MM.1S (cell line): ENCODE measurements at regions not wholly inside any gene's neighbourhood (a gene's known extent, or its start where the extent isn't known, plus 50 kb on each side); places are given as distances from the start of the nearest gene placed in this dataset.
"Not testable (repeated sequence)": the region's sequence is repeated elsewhere in the genome, so short reads cannot be mapped to it uniquely, and the experiment has no call there.

Experiments
- DNase-seq: peaks from one replicate; pipeline ENCODE4 v3.0.0-alpha.2; 2015
- H2AFZ ChIP-seq: fragments of 300-600 bp; sonication (generic); 2 replicates; pipeline ENCODE4 v1.6.0; 2016; ENCODE audit warnings: antibody characterized with exemption, low read length
- H3F3A ChIP-seq: fragments of 300-600 bp; sonication (generic); 2 replicates; pipeline ENCODE4 v1.6.1; 2016; ENCODE audit warnings: mild to moderate bottlenecking, antibody characterized with exemption, low read length, moderate library complexity, mixed read lengths; ENCODE audit not compliant: insufficient read depth
- H3K27ac ChIP-seq: fragments of 300-600 bp; sonication (generic); 2 replicates; pipeline ENCODE4 v1.5.1; 2016; ENCODE audit warnings: mild to moderate bottlenecking, low read length
- H3K27me3 ChIP-seq: fragments of 300-600 bp; sonication (generic); replicated peaks from 2 replicates; pipeline ENCODE4 v1.6.0; 2016; ENCODE audit warnings: low read length; ENCODE audit not compliant: insufficient read depth
- H3K36me3 ChIP-seq: fragments of 300-600 bp; sonication (generic); replicated peaks from 2 replicates; pipeline ENCODE4 v1.6.1; 2016; ENCODE audit warnings: mild to moderate bottlenecking, low read length, mixed read lengths; ENCODE audit not compliant: insufficient read depth
- H3K4me1 ChIP-seq: fragments of 300-600 bp; sonication (generic); 2 replicates; pipeline ENCODE4 v1.6.1; 2016; ENCODE audit warnings: low read length, mixed read lengths
- H3K4me2 ChIP-seq: fragments of 300-600 bp; sonication (generic); 2 replicates; pipeline ENCODE4 v1.6.0; 2016; ENCODE audit warnings: low read depth, low read length
- H3K4me3 ChIP-seq: fragments of 300-600 bp; sonication (generic); 2 replicates; pipeline ENCODE4 v1.5.1; 2016; ENCODE audit warnings: low read length, mixed read lengths
- H3K79me2 ChIP-seq: fragments of 300-600 bp; sonication (generic); 2 replicates; pipeline ENCODE4 v1.6.1; 2016; ENCODE audit warnings: mixed run types, low read length, mixed read lengths
- H3K9ac ChIP-seq: fragments of 300-600 bp; sonication (generic); 2 replicates; pipeline ENCODE4 v1.6.1; 2016; ENCODE audit warnings: low read length, mixed read lengths
- H3K9me2 ChIP-seq: fragments of 300-600 bp; sonication (generic); replicated peaks from 2 replicates; pipeline ENCODE4 v1.6.1; 2016; ENCODE audit warnings: mild to moderate bottlenecking, low read length, mixed read lengths; ENCODE audit not compliant: insufficient read depth
- H3K9me3 ChIP-seq: fragments of 300-600 bp; sonication (generic); replicated peaks from 2 replicates; pipeline ENCODE4 v1.6.1; 2016; ENCODE audit warnings: mild to moderate bottlenecking, low read length, mixed read lengths; ENCODE audit not compliant: insufficient read depth
- H4K20me1 ChIP-seq: fragments of 300-600 bp; sonication (generic); 2 replicates; pipeline ENCODE4 v1.6.1; 2016; ENCODE audit warnings: mild to moderate bottlenecking, low read length, moderate library complexity, mixed read lengths; ENCODE audit not compliant: insufficient read depth
- CTCF ChIP-seq: fragments of 300-600 bp; sonication (generic); IDR thresholded peaks from 2 replicates; pipeline ENCODE4 v1.5.1; 2016; ENCODE audit warnings: antibody characterized with exemption, low read length, mixed read lengths
- EZH2 ChIP-seq: fragments of 300-600 bp; sonication (generic); optimal IDR thresholded peaks from 2 replicates; pipeline ENCODE3; 2017; ENCODE audit warnings: low read depth, mild to moderate bottlenecking, antibody characterized with exemption, low read length, mixed read lengths
- EZH2phosphoT487 ChIP-seq: fragments of 300-600 bp; sonication (generic); IDR thresholded peaks from 2 replicates; pipeline ENCODE4 v1.6.1; 2018; ENCODE audit warnings: antibody characterized with exemption, low read length

GRCh38 chr14:65174783-65175182, 72.5 kb upstream of the MAX start:
- Histone ChIP-seq H4K20me1 (no peaks in the 10 kb centered on the region), H3F3A (no peaks in the 10 kb centered on the region), H3K9me3 (no peaks in the 10 kb centered on the region), H3K27ac (no peak overlapping the region), H3K36me3 (no peaks in the 10 kb centered on the region), H3K9ac (no peak overlapping the region), H3K4me2 (no peak overlapping the region), H3K79me2 (no peaks in the 10 kb centered on the region), H3K27me3 (no peaks in the 10 kb centered on the region), H2AFZ (no peak overlapping the region), H3K4me1 (no peaks in the 10 kb centered on the region), H3K9me2 (no peaks in the 10 kb centered on the region), H3K4me3 (no peak overlapping the region)
- no peak for DNase-seq
- no peak for TF ChIP-seq EZH2phosphoT487
- TF ChIP-seq CTCF, result no peak
- TF ChIP-seq EZH2, result no peak

- TF ChIP-seq EZH2phosphoT487 (no peak), CTCF (no peak), EZH2 (no peak)
- Histone ChIP-seq H3K4me1 (no peaks in the 10 kb centered on the region), H2AFZ (no peak overlapping the region), H3K79me2 (no peaks in the 10 kb centered on the region), H3F3A (no peaks in the 10 kb centered on the region), H3K27ac (no peak overlapping the region), H3K9me3 (no peaks in the 10 kb centered on the region), H3K4me3 (no peak overlapping the region), H3K9ac (no peak overlapping the region), H3K9me2 (no peaks in the 10 kb centered on the region), H4K20me1 (no peaks in the 10 kb centered on the region), H3K27me3 (no peaks in the 10 kb centered on the region), H3K36me3 (no peaks in the 10 kb centered on the region), H3K4me2 (no peak overlapping the region)
- no peak for DNase-seq
These were observed 75.2 kb upstream of the MAX start for GRCh38 chr14:65177551-65177950.

GRCh38 chr14:65179231-65179630, 76.9 kb upstream of the MAX start:
- H3K9ac ChIP-seq, DNase-seq, H3K9me3 ChIP-seq, H3F3A ChIP-seq, H3K36me3 ChIP-seq, H3K79me2 ChIP-seq, H3K27me3 ChIP-seq, H2AFZ ChIP-seq, H3K9me2 ChIP-seq, H4K20me1 ChIP-seq, H3K4me2 ChIP-seq, H3K4me3 ChIP-seq, H3K4me1 ChIP-seq, H3K27ac ChIP-seq: not testable (repeated sequence)

- H2AFZ ChIP-seq, result no peak overlapping the region
- DNase-seq, result no peak
- no peak overlapping the region for H3K4me2 ChIP-seq
These were observed 77.8 kb upstream of the MAX start for GRCh38 chr14:65179918-65180724.

More at GRCh38 chr14:65179918-65180724, 77.8 kb upstream of the MAX start:
- Histone ChIP-seq H3F3A (no peaks in the 10 kb centered on the region), H3K4me1 (no peaks in the 10 kb centered on the region), H3K36me3 (no peaks in the 10 kb centered on the region), H3K27ac (no peak overlapping the region), H3K9me2 (no peaks in the 10 kb centered on the region), H3K27me3 (no peaks in the 10 kb centered on the region), H3K9me3 (no peaks in the 10 kb centered on the region), H3K9ac (no peak overlapping the region), H3K79me2 (no peaks in the 10 kb centered on the region), H4K20me1 (no peaks in the 10 kb centered on the region), H3K4me3 (no peak overlapping the region)
- TF ChIP-seq EZH2, result no peak
- TF ChIP-seq EZH2phosphoT487, result no peak
- TF ChIP-seq CTCF, result no peak
